Gastrocnemius medialis (tissue), 4 donors: ENCODE measurements at regions not wholly inside any gene's neighbourhood (a gene's known extent, or its start where the extent isn't known, plus 50 kb on each side); places are given as distances from the start of the nearest gene placed in this dataset.

ENCODE experiments used
- POLR2A ChIP-seq, 2 donors: fragments of 450-650 bp; IDR thresholded peaks; one replicate each; pipeline ENCODE4 v1.6.1; 2017; ENCODE audit warnings: antibody characterized with exemption in 2 of 2, mild to moderate bottlenecking in 2 of 2, moderate library complexity in 2 of 2
- TF ChIP-seq, protein P1 (sequence below), 5 experiments: fragments of 450-650 bp in 3 of 5; fragments of 200-600 bp in 2 of 5; sonication (generic) in 2 of 5; IDR thresholded peaks in 4 of 5; conservative IDR thresholded peaks in 1 of 5; 1 replicate in 4 of 5; 2 replicates in 1 of 5; pipeline ENCODE4 v1.5.1; 2016 to 2019; ENCODE audit warnings: antibody characterized with exemption in 5 of 5, mild to moderate bottlenecking in 3 of 5, moderate library complexity in 3 of 5

DNA sequence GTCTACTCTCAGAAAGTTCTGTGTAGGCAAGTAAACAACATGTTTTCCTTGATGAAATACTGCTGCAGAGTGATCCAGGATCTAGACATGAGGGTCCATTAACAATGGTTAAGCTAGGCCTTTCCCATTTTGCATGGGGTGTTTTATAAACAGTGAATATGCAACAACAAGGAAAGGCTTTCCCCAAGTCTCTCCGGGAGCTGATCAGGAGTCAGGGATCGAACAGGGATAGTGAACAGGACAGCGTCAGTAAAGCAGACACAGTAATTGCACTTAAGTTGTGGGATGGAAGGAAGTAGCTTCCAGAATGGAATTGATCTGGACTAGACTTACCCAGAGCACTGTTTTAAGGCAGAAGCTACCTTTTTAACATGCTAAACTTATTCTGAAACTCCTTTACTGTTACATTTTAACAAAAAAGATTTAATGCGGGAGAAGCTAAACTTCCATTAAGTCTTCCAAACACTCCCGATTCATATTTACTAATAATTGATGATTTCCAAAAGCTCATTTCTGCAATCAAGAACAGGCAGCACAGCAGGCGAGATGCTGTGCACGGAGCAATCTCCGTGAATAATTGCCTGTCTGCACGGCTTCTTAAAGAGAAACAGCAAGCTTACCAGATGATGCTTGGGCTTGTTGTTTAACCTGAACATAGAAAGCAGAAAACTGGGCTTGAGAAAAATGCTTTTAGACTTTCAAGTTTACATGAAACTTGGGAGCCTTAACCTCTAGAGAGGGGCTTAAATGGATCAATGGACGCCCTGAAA lies 50.3 kb upstream of the DOCK1 start:
- no peak for TF ChIP-seq POLR2A (IDR thresholded peaks at IDR 0.05)
- TF ChIP-seq, protein P1, sequence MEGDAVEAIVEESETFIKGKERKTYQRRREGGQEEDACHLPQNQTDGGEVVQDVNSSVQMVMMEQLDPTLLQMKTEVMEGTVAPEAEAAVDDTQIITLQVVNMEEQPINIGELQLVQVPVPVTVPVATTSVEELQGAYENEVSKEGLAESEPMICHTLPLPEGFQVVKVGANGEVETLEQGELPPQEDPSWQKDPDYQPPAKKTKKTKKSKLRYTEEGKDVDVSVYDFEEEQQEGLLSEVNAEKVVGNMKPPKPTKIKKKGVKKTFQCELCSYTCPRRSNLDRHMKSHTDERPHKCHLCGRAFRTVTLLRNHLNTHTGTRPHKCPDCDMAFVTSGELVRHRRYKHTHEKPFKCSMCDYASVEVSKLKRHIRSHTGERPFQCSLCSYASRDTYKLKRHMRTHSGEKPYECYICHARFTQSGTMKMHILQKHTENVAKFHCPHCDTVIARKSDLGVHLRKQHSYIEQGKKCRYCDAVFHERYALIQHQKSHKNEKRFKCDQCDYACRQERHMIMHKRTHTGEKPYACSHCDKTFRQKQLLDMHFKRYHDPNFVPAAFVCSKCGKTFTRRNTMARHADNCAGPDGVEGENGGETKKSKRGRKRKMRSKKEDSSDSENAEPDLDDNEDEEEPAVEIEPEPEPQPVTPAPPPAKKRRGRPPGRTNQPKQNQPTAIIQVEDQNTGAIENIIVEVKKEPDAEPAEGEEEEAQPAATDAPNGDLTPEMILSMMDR (IDR thresholded peaks at IDR 0.05 in 4 of 5, conservative IDR thresholded peaks at IDR 0.05 in 1 of 5): no peak
